SK-N-SH (cell line): ENCODE measurements at regions not wholly inside any gene's neighbourhood (a gene's known extent, or its start where the extent isn't known, plus 50 kb on each side); places are given as distances from the start of the nearest gene placed in this dataset.

Experiments used
- CTCF ChIA-PET: fragments of 300-600, 350-600 bp; formaldehyde crosslinking; extraction: SDS; loops from one replicate; lab custom pipeline; 2021; lab: Yijun Ruan, JAX
- POLR2A ChIA-PET: fragments of 350-600 bp; sonication (Branson Sonifier 250); formaldehyde crosslinking; extraction: SDS; loops from one replicate; lab custom pipeline; 2020; ENCODE audit warnings: antibody characterized with exemption, inconsistent platforms; lab: Yijun Ruan, JAX
- DNase-seq: peaks from one replicate; pipeline ENCODE4 v3.0.0; 2012
- H2AFZ ChIP-seq: fragments of 200-600 bp; sonication (generic); 2 replicates; pipeline ENCODE4 v1.8.1; 2016; ENCODE audit warnings: antibody characterized with exemption, mild to moderate bottlenecking, low read depth
- H3F3A ChIP-seq: fragments of 200-600 bp; sonication (generic); replicated peaks from 2 replicates; pipeline ENCODE3; 2016; ENCODE audit warnings: antibody characterized with exemption, mild to moderate bottlenecking; ENCODE audit not compliant: insufficient read depth
- H3K27ac ChIP-seq, 2 experiments: fragments of 200-500 bp in 1 of 2; fragments of 200-600 bp in 1 of 2; sonication (Bioruptor generic) in 1 of 2; sonication (generic), shearing (Covaris generic) in 1 of 2; 2 replicates each; pipeline versions ENCODE4 v1.5.1 to v1.6.1; 2014 to 2016; ENCODE audit warnings: low read depth in 2 of 2, inconsistent platforms in 1 of 2, low read length in 1 of 2, mild to moderate bottlenecking in 1 of 2, mixed read lengths in 1 of 2
- H3K27me3 ChIP-seq: fragments of 200-600 bp; sonication (generic), shearing (Covaris generic); 2 replicates; pipeline ENCODE4 v1.6.1; 2016; ENCODE audit warnings: mixed run types; ENCODE audit not compliant: insufficient read depth
- H3K36me3 ChIP-seq, 2 experiments: fragments of 200-500 bp in 1 of 2; fragments of 200-600 bp in 1 of 2; sonication (Bioruptor generic) in 1 of 2; sonication (generic) in 1 of 2; replicated peaks in 1 of 2; 2 replicates each; pipeline versions ENCODE3 to v1.5.1; 2014 to 2016; ENCODE audit warnings: low read length in 1 of 2, mild to moderate bottlenecking in 1 of 2; ENCODE audit not compliant: insufficient read depth in 2 of 2, control insufficient read depth in 1 of 2
- H3K4me1 ChIP-seq, 2 experiments: fragments of 200-500 bp in 1 of 2; fragments of 200-600 bp in 1 of 2; sonication (Bioruptor generic) in 1 of 2; sonication (generic), shearing (Covaris generic) in 1 of 2; 2 replicates each; pipeline versions ENCODE4 v1.5.1 to v1.6.1; 2014 to 2016; ENCODE audit warnings: low read depth in 1 of 2, low read length in 1 of 2, mixed run types in 1 of 2; ENCODE audit not compliant: insufficient read depth in 2 of 2, control insufficient read depth in 1 of 2
- H3K4me2 ChIP-seq: fragments of 200-600 bp; sonication (generic), shearing (Covaris generic); 2 replicates; pipeline ENCODE4 v1.6.1; 2017; ENCODE audit warnings: mixed run types
- H3K4me3 ChIP-seq, 2 experiments: fragments of 200-500 bp in 1 of 2; fragments of 200-600 bp in 1 of 2; sonication (Bioruptor generic) in 1 of 2; sonication (generic), shearing (Covaris generic) in 1 of 2; 2 replicates each; pipeline versions ENCODE4 v1.5.1 to v1.8.1; 2014 to 2016; ENCODE audit warnings: low read depth in 2 of 2, inconsistent platforms in 1 of 2, low read length in 1 of 2, mild to moderate bottlenecking in 1 of 2, mixed read lengths in 1 of 2, moderate library complexity in 1 of 2
- H3K79me2 ChIP-seq: fragments of 200-600 bp; sonication (generic); 2 replicates; pipeline ENCODE4 v1.8.1; 2017; ENCODE audit warnings: mild to moderate bottlenecking; ENCODE audit not compliant: insufficient read depth
- H3K9ac ChIP-seq: fragments of 200-600 bp; sonication (generic); 2 replicates; pipeline ENCODE4 v1.6.1; 2017; ENCODE audit warnings: mixed run types
- H3K9me2 ChIP-seq: fragments of 200-600 bp; sonication (generic); 2 replicates; pipeline ENCODE4 v1.6.1; 2017; ENCODE audit warnings: mixed run types
- H3K9me3 ChIP-seq: fragments of 200-600 bp; sonication (generic); 2 replicates; pipeline ENCODE4 v1.6.1; 2017; ENCODE audit warnings: mixed run types, mild to moderate bottlenecking, moderate library complexity
- H4K20me1 ChIP-seq: fragments of 200-600 bp; sonication (generic); 2 replicates; pipeline ENCODE4 v1.6.1; 2017; ENCODE audit warnings: mild to moderate bottlenecking, mixed run types; ENCODE audit not compliant: insufficient read depth
- CHD2 ChIP-seq: fragments of 150-350 bp; IDR thresholded peaks from 2 replicates; pipeline ENCODE4 v1.6.1; 2018; ENCODE audit warnings: low read length; ENCODE audit not compliant: partially characterized antibody
- CTCF ChIP-seq: fragments of 200-600 bp; sonication (generic); IDR thresholded peaks from 2 replicates; pipeline ENCODE4 v1.6.1; 2017; ENCODE audit warnings: antibody characterized with exemption, mild to moderate bottlenecking, moderate library complexity
- ELF1 ChIP-seq: IDR thresholded peaks from 2 replicates; pipeline ENCODE4 v1.4.0; 2012
- EZH2phosphoT487 ChIP-seq: fragments of 200-600 bp; sonication (generic); IDR thresholded peaks from 2 replicates; pipeline ENCODE4 v1.6.1; 2017; ENCODE audit warnings: low read depth, mixed run types, mild to moderate bottlenecking, antibody characterized with exemption, moderate library complexity, borderline replicate concordance
- FOXM1 ChIP-seq: IDR thresholded peaks from 2 replicates; pipeline ENCODE4 v1.4.0; 2012; ENCODE audit warnings: low read depth, mild to moderate bottlenecking
- GABPA ChIP-seq: IDR thresholded peaks from 2 replicates; pipeline ENCODE4 v1.4.0; 2012; ENCODE audit warnings: low read depth, mild to moderate bottlenecking
- GATA2 ChIP-seq: sonication (generic); formaldehyde crosslinking; IDR thresholded peaks from 2 replicates; pipeline ENCODE4 v1.5.0; 2020; ENCODE audit warnings: mild to moderate bottlenecking, missing genetic modification reagents
- IRF3 ChIP-seq: fragments of 150-350 bp; IDR thresholded peaks from 2 replicates; pipeline ENCODE4 v1.6.1; 2016; ENCODE audit warnings: mild to moderate bottlenecking, low read depth, low read length
- MAX ChIP-seq: IDR thresholded peaks from 2 replicates; pipeline ENCODE4 v1.4.0; 2012; ENCODE audit warnings: low read depth
- MEF2A ChIP-seq: IDR thresholded peaks from 2 replicates; pipeline ENCODE4 v1.4.0; 2012; ENCODE audit warnings: low read depth, borderline replicate concordance
- MXI1 ChIP-seq: IDR thresholded peaks from 2 replicates; pipeline ENCODE4 v1.6.1; 2012; ENCODE audit warnings: mild to moderate bottlenecking, low read depth, low read length, improper control_type of control experiment
- NFIC ChIP-seq: IDR thresholded peaks from 2 replicates; pipeline ENCODE4 v1.4.0; 2012; ENCODE audit warnings: borderline replicate concordance
- NRF1 ChIP-seq: IDR thresholded peaks from 2 replicates; pipeline ENCODE4 v1.6.1; 2012; ENCODE audit warnings: low read depth, mild to moderate bottlenecking, low read length
- RAD21 ChIP-seq: IDR thresholded peaks from 2 replicates; pipeline ENCODE4 v1.6.1; 2012; ENCODE audit warnings: mild to moderate bottlenecking, low read length
- REST ChIP-seq: IDR thresholded peaks from 2 replicates; pipeline ENCODE4 v1.6.1; 2012; ENCODE audit warnings: mild to moderate bottlenecking, low read depth, low read length, moderate library complexity
- RXRA ChIP-seq: IDR thresholded peaks from 2 replicates; pipeline ENCODE4 v1.4.0; 2012; ENCODE audit warnings: low read depth, mild to moderate bottlenecking, borderline replicate concordance
- SMC3 ChIP-seq: IDR thresholded peaks from 2 replicates; pipeline ENCODE4 v1.6.1; 2012; ENCODE audit warnings: low read depth, low read length, improper control_type of control experiment
- TAF1 ChIP-seq: IDR thresholded peaks from 2 replicates; pipeline ENCODE4 v1.6.1; 2012; ENCODE audit warnings: low read depth, mild to moderate bottlenecking, low read length, moderate library complexity, borderline replicate concordance
- TCF12 ChIP-seq: IDR thresholded peaks from 2 replicates; pipeline ENCODE4 v1.4.0; 2012
- TEAD4 ChIP-seq: IDR thresholded peaks from 2 replicates; pipeline ENCODE4 v1.4.0; 2012; ENCODE audit warnings: mild to moderate bottlenecking, borderline replicate concordance; ENCODE audit not compliant: insufficient read depth
- USF2 ChIP-seq: fragments of 150-350 bp; IDR thresholded peaks from 2 replicates; pipeline ENCODE4 v1.6.1; 2017; ENCODE audit warnings: antibody characterized with exemption, low read length, low read depth, borderline replicate concordance
- YY1 ChIP-seq: IDR thresholded peaks from 2 replicates; pipeline ENCODE4 v1.4.0; 2012; ENCODE audit warnings: low read depth, mild to moderate bottlenecking
- ZBTB33 ChIP-seq: IDR thresholded peaks from 2 replicates; pipeline ENCODE4 v1.4.0; 2012; ENCODE audit warnings: low read depth, borderline replicate concordance
- WGBS: methylation state at CpG from one replicate; pipeline ENCODE4 v1.1.6; 2017; ENCODE audit warnings: low lambda C conversion rate; 5-methylcytosine and 5-hydroxymethylcytosine counted together

GRCh38 chr12:105705765-105706164 is 375.3 kb downstream of the C12orf75 start:
- no peaks in the 10 kb centered on the region for H3K36me3 ChIP-seq
- TF ChIP-seq RXRA, result no peak
- TF ChIP-seq NRF1, result no peak
- no peak for TF ChIP-seq CHD2
- TF ChIP-seq ELF1, result no peak
- TF ChIP-seq MAX, result no peak
- TF ChIP-seq NFIC, result no peak
- TF ChIP-seq MXI1, result no peak
- no peak for TF ChIP-seq IRF3
- no peak for TF ChIP-seq MEF2A
- no peak for TF ChIP-seq EZH2phosphoT487
- TF ChIP-seq USF2, result no peak
- no peak for TF ChIP-seq YY1
- peak; percentile 96 for TF ChIP-seq CTCF
- no peak for TF ChIP-seq TEAD4
- peak; percentile 68 for TF ChIP-seq RAD21
- TF ChIP-seq TAF1, result no peak
- no peak for TF ChIP-seq GATA2 (CRISPR knock-in tag)
- TF ChIP-seq GABPA, result no peak
- TF ChIP-seq REST, result no peak
- no peak for TF ChIP-seq TCF12
- no peak for TF ChIP-seq ZBTB33
- peak; percentile 66 for TF ChIP-seq SMC3
- TF ChIP-seq FOXM1, result no peak
- no peaks in the 10 kb centered on the region for H3K9me3 ChIP-seq
- ChIA-PET CTCF (interaction anchor here (0.7 to 5.6 kb wide), 19 partner anchors 8 to 444 kb away, joined by 3 to 76 read pairs (median 3); partner anchors contain the start of gene NUAK1), POLR2A (no interaction called here)
- H3K27ac ChIP-seq, result peak overlapping the region in 1 of 2 experiments; percentile 36; a peak in 2 of 4 replicates
- 0 out of 2 replicates have a peak overlapping the region, but pooled peaks have one; percentile 16 for H2AFZ ChIP-seq
- no peaks in the 10 kb centered on the region for H3K27me3 ChIP-seq
- H3K79me2 ChIP-seq, result no peaks in the 10 kb centered on the region
- peak; percentile 27 for DNase-seq
- no peaks in the 10 kb centered on the region for H4K20me1 ChIP-seq
- peaks cover 2 to 12% of the 10 kb centered on the region in 2 experiments; a peak in 3 of 4 replicates for H3K4me1 ChIP-seq
- no peak overlapping the region; a peak in 1 of 4 replicates for H3K4me3 ChIP-seq
- WGBS, result 38% methylated on average over 7 of the region's 7 CpGs
- peaks cover 3% of the 10 kb centered on the region for H3F3A ChIP-seq
- no peaks in the 10 kb centered on the region for H3K9me2 ChIP-seq
- H3K4me2 ChIP-seq, result peak overlapping the region; percentile 23; the same call in 1 of the 2 replicates
- no peak overlapping the region for H3K9ac ChIP-seq
